H1 (cell line): ENCODE measurements at regions not wholly inside any gene's neighbourhood (a gene's known extent, or its start where the extent isn't known, plus 50 kb on each side); places are given as distances from the start of the nearest gene placed in this dataset.

Experiments used
- CTCF ChIP-seq, 3 experiments: IDR thresholded peaks; 1 replicate in 2 of 3; 2 replicates in 1 of 3; pipeline versions ENCODE4 v1.5.1 to v1.6.1; 2011; ENCODE audit warnings: low read length in 3 of 3, mild to moderate bottlenecking in 3 of 3, inconsistent platforms in 2 of 3, low read depth in 1 of 3, moderate library complexity in 1 of 3; ENCODE audit not compliant: insufficient read depth in 1 of 3; ENCODE audit errors: control extremely low read depth in 1 of 3
- POLR2A ChIP-seq, 2 experiments: IDR thresholded peaks; 1 replicate in 1 of 2; 2 replicates in 1 of 2; pipeline ENCODE4 v1.6.1; 2011; ENCODE audit warnings: low read depth in 2 of 2, low read length in 2 of 2, mild to moderate bottlenecking in 2 of 2; ENCODE audit errors: control extremely low read depth in 1 of 2
- RAD21 ChIP-seq, 2 experiments: IDR thresholded peaks in 1 of 2; conservative IDR thresholded peaks in 1 of 2; 2 replicates each; pipeline ENCODE4 v1.6.1; 2011; ENCODE audit warnings: low read depth in 2 of 2, low read length in 2 of 2, improper control_type of control experiment in 1 of 2, inconsistent platforms in 1 of 2, mild to moderate bottlenecking in 1 of 2, moderate library complexity in 1 of 2
- USF2 ChIP-seq: IDR thresholded peaks from 2 replicates; pipeline ENCODE4 v1.6.1; 2011; ENCODE audit warnings: low read length, improper control_type of control experiment

GRCh38 chr9:131808291-131808690 is 68.4 kb upstream of the RAPGEF1 start:
- no peak for TF ChIP-seq RAD21 (IDR thresholded peaks at IDR 0.05 in 1 of 2, conservative IDR thresholded peaks at IDR 0.05 in 1 of 2; ENCODE audit: low read depth in 2 of 2, low read length in 2 of 2)
- no peak for TF ChIP-seq USF2
- TF ChIP-seq POLR2A (IDR thresholded peaks at IDR 0.05; ENCODE audit: control extremely low read depth in 1 of 2, low read depth in 2 of 2, low read length in 2 of 2): no peak
- TF ChIP-seq CTCF (IDR thresholded peaks at IDR 0.05; ENCODE audit: control extremely low read depth in 1 of 3, insufficient read depth in 1 of 3, low read depth in 1 of 3, low read length in 3 of 3): no peak
